DND-41 (cell line): ENCODE measurements at regions not wholly inside any gene's neighbourhood (a gene's known extent, or its start where the extent isn't known, plus 50 kb on each side); places are given as distances from the start of the nearest gene placed in this dataset.

Experiments
- ATAC-seq: fragments of 200-7000 bp; cut with Tn5 transposase; 3 replicates; pipeline ENCODE4 v1.9.1; 2021; ENCODE audit warnings: low read depth; ENCODE audit not compliant: insufficient read depth
- DNase-seq: peaks from one replicate; pipeline ENCODE4 v3.0.0-alpha.2; 2020
- H2AFZ ChIP-seq: 2 replicates; pipeline ENCODE4 v1.6.0; 2012; ENCODE audit warnings: low read depth, low read length
- H3K27ac ChIP-seq: 2 replicates; pipeline ENCODE4 v1.5.1; 2012; ENCODE audit warnings: low read length, inconsistent platforms
- H3K27me3 ChIP-seq: fragments of 200-600 bp; sonication (generic); 2 replicates; pipeline ENCODE4 v1.6.0; 2012; ENCODE audit warnings: low read length, mild to moderate bottlenecking, inconsistent platforms; ENCODE audit not compliant: insufficient read depth, poor library complexity
- H3K36me3 ChIP-seq: 2 replicates; pipeline ENCODE4 v1.5.1; 2012; ENCODE audit warnings: low read length, inconsistent platforms; ENCODE audit not compliant: insufficient read depth
- H3K4me1 ChIP-seq: 2 replicates; pipeline ENCODE4 v1.5.1; 2012; ENCODE audit warnings: mild to moderate bottlenecking, low read length; ENCODE audit not compliant: insufficient read depth
- H3K4me2 ChIP-seq: 2 replicates; pipeline ENCODE4 v1.6.0; 2012; ENCODE audit warnings: mild to moderate bottlenecking, moderate library complexity, low read length, inconsistent platforms; ENCODE audit not compliant: insufficient read depth
- H3K4me3 ChIP-seq, 2 experiments: fragments of 200-600 bp in 1 of 2; shearing (Covaris generic) in 1 of 2; 2 replicates each; pipeline ENCODE4 v1.5.1; 2012 to 2016; ENCODE audit warnings: inconsistent platforms in 2 of 2, low read length in 2 of 2, mild to moderate bottlenecking in 2 of 2, low read depth in 1 of 2, moderate library complexity in 1 of 2
- H3K79me2 ChIP-seq: 2 replicates; pipeline ENCODE4 v1.6.0; 2012; ENCODE audit warnings: low read length, inconsistent platforms; ENCODE audit not compliant: insufficient read depth
- H3K9ac ChIP-seq: 2 replicates; pipeline ENCODE4 v1.6.0; 2012; ENCODE audit warnings: low read depth, mild to moderate bottlenecking, inconsistent platforms, low read length, moderate library complexity
- H3K9me3 ChIP-seq: 2 replicates; pipeline ENCODE4 v1.5.1; 2012; ENCODE audit warnings: low read length, moderate library complexity, mild to moderate bottlenecking, inconsistent platforms; ENCODE audit not compliant: insufficient read depth, severe bottlenecking
- H4K20me1 ChIP-seq: 2 replicates; pipeline ENCODE4 v1.6.0; 2012; ENCODE audit warnings: low read length; ENCODE audit not compliant: insufficient read depth
- EZH2 ChIP-seq: IDR thresholded peaks from 3 replicates; pipeline ENCODE4 v1.6.1; 2012; ENCODE audit warnings: borderline replicate concordance, low read depth, mild to moderate bottlenecking, moderate library complexity, low read length, inconsistent platforms; ENCODE audit not compliant: severe bottlenecking
- TF ChIP-seq, protein P1 (sequence below): IDR thresholded peaks from 2 replicates; pipeline ENCODE4 v1.5.1; 2012; ENCODE audit warnings: borderline replicate concordance, low read length, moderate library complexity, mild to moderate bottlenecking; ENCODE audit not compliant: poor library complexity, severe bottlenecking; ENCODE audit errors: extremely low read depth

DNA sequence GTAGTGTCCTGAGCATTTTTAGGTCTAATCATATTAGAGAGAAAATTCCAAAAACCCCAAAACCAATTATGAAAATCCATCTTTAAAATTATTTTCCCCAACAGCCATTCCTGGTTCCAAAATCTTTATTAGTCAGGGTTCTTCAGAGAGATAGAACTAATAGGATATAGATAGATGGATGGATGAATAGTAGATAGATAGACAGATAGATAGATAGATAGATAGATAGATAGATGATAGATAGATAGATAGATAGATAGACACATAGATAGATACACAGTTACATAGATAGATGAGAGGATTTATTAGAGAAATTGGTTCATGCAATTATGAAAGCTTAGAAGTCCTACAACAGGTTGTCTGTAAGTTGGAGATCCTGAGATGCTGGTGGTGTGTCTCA is 122.7 kb upstream of the POGK start:
- Histone ChIP-seq H3K4me3 (no peak overlapping the region), H4K20me1 (no peaks in the 10 kb centered on the region), H3K27ac (no peak overlapping the region), H3K79me2 (no peaks in the 10 kb centered on the region), H3K4me1 (no peaks in the 10 kb centered on the region), H2AFZ (no peak overlapping the region), H3K4me2 (no peak overlapping the region), H3K9me3 (peaks cover 16% of the 10 kb centered on the region), H3K27me3 (no peaks in the 10 kb centered on the region), H3K9ac (no peak overlapping the region), H3K36me3 (no peaks in the 10 kb centered on the region)
- DNase-seq: no peak
- TF ChIP-seq, protein P1, sequence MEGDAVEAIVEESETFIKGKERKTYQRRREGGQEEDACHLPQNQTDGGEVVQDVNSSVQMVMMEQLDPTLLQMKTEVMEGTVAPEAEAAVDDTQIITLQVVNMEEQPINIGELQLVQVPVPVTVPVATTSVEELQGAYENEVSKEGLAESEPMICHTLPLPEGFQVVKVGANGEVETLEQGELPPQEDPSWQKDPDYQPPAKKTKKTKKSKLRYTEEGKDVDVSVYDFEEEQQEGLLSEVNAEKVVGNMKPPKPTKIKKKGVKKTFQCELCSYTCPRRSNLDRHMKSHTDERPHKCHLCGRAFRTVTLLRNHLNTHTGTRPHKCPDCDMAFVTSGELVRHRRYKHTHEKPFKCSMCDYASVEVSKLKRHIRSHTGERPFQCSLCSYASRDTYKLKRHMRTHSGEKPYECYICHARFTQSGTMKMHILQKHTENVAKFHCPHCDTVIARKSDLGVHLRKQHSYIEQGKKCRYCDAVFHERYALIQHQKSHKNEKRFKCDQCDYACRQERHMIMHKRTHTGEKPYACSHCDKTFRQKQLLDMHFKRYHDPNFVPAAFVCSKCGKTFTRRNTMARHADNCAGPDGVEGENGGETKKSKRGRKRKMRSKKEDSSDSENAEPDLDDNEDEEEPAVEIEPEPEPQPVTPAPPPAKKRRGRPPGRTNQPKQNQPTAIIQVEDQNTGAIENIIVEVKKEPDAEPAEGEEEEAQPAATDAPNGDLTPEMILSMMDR: no peak
- no peak for TF ChIP-seq EZH2
- no peak for ATAC-seq

DNA sequence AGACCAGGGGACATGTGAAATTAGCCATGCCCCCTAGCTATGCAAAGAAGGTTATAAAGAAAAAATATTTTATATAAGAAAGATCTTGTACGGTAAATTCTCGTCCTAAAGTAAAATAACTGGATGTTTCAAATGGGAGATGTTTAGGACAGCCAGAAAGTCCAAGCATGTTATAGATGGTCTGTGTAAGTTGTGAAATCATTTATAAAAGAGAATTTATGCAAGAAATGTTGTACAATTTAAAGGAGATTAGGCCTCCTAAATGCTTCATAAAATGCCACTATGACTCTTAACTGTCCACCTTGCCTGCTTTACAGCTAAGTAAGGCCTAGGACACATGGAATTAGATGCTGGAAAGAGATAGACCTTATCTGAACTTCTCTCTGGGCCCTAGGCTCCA is 118.1 kb upstream of the POGK start:
- peaks cover 24% of the 10 kb centered on the region for H3K9me3 ChIP-seq
- no peak overlapping the region for H3K9ac ChIP-seq
- DNase-seq (no peak), ATAC-seq (no peak)
- H3K27me3 ChIP-seq: no peaks in the 10 kb centered on the region
- H3K36me3 ChIP-seq: no peaks in the 10 kb centered on the region
- H3K4me1 ChIP-seq: no peaks in the 10 kb centered on the region
- H2AFZ ChIP-seq: no peak overlapping the region
- H3K4me2 ChIP-seq: no peak overlapping the region
- no peaks in the 10 kb centered on the region for H3K79me2 ChIP-seq
- no peak overlapping the region for H3K4me3 ChIP-seq
- H3K27ac ChIP-seq: no peak overlapping the region
- H4K20me1 ChIP-seq: no peaks in the 10 kb centered on the region
- TF ChIP-seq, protein P1: no peak
- no peak for TF ChIP-seq EZH2

DNA sequence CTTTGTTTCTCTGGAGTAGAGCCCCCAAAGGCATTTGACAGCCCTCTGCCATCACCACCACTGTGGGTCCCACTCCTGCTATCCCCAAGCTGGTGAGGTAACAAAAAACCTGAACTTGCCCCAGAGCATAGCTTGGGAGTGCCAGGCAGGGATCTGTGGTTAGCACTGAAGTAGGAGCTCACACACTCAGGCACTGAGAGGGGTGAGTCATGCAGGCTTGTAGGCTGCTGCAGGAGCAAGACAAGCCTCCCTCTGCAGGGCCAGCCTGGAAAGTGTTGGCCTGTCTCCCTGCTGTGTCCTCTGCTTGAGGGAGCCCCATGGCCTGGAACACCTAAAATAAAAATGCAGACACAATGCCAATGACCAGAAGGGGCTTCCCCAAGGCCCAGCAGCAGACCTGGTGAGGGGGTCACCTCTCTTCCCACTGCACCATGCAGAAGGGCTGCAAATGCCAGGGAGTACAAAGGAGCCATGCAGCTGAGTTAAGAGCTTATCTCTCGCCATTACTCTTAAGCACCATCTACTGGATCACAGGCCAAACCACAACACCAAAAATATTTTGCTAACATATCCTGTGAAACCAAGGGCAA is 108.9 kb upstream of the POGK start:
- H3K4me2 ChIP-seq: no peak overlapping the region
- no peaks in the 10 kb centered on the region for H3K36me3 ChIP-seq
- H3K27ac ChIP-seq: no peak overlapping the region
- 0 out of 3 replicates have a peak, but pooled peaks have one; percentile 39 for ATAC-seq
- H3K9ac ChIP-seq: no peak overlapping the region
- no peaks in the 10 kb centered on the region for H3K79me2 ChIP-seq
- H3K9me3 ChIP-seq: no peaks in the 10 kb centered on the region
- TF ChIP-seq EZH2: no peak
- TF ChIP-seq, protein P1: peak; percentile 37
- DNase-seq: no peak
- no peak overlapping the region for H3K4me3 ChIP-seq
- no peak overlapping the region for H2AFZ ChIP-seq
- no peaks in the 10 kb centered on the region for H4K20me1 ChIP-seq
- H3K4me1 ChIP-seq: no peaks in the 10 kb centered on the region
- no peaks in the 10 kb centered on the region for H3K27me3 ChIP-seq

DNA sequence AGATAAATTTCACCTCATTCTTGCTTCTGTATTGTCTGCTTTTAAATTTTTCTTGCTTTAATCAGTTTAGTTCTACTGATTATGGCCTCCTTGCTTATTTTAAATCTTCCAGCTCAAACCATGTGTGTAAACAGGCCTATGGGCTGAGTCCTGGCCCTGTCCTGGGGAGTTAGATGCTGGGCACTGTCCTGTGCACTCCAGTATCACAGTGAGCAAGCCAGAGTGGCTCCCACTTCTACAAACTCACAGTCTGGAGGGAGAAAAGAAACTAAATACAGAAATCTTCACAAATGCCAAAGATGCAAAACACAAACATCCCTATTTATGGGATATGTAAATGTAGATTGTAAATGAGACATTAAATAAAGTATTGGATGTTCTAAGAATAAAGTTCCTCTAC is 101.1 kb upstream of the POGK start:
- ATAC-seq (no peak), DNase-seq (no peak)
- Histone ChIP-seq H2AFZ (no peak overlapping the region), H3K9me3 (no peaks in the 10 kb centered on the region), H3K4me3 (no peak overlapping the region), H4K20me1 (no peaks in the 10 kb centered on the region), H3K79me2 (no peaks in the 10 kb centered on the region), H3K4me2 (no peak overlapping the region), H3K36me3 (no peaks in the 10 kb centered on the region), H3K27me3 (peaks cover 3% of the 10 kb centered on the region), H3K9ac (no peak overlapping the region), H3K4me1 (no peaks in the 10 kb centered on the region), H3K27ac (no peak overlapping the region)
- TF ChIP-seq, protein P1: no peak
- no peak for TF ChIP-seq EZH2
